GM21717 (cell line): ENCODE measurements at regions not wholly inside any gene's neighbourhood (a gene's known extent, or its start where the extent isn't known, plus 50 kb on each side); places are given as distances from the start of the nearest gene placed in this dataset.
A peak's percentile ranks its signal among the peaks of the same experiment; 100 is the strongest.
"Not testable (repeated sequence)": the region's sequence is repeated elsewhere in the genome, so short reads cannot be mapped to it uniquely, and the experiment has no call there.

Experiments used
- ATAC-seq: cut with Tn5 transposase; IDR thresholded peaks from one replicate; pipeline ENCODE4 v1.9.1; 2021; ENCODE audit warnings: mild to moderate bottlenecking, moderate library complexity; ENCODE audit not compliant: unreplicated experiment

DNA sequence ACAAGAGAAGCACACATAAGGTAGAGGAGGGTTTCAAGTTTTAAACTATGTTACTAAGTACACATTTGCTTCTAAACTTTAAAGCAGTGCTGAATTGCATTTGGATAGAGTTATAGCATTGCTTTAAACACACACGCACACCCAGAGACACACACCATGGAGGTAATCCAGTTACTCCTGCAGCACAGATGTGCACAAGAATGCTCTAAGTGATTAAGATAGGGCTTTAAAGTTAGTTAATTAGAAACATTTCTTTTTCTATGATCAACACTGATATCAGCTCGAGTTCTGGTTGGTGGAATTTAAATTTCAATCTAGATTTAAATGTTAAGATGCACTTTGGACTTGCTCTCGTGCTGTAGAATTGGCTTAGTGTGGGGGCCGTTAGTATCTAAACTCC, 492.3 kb downstream of the ZEB2 start:
- no peak for ATAC-seq

DNA sequence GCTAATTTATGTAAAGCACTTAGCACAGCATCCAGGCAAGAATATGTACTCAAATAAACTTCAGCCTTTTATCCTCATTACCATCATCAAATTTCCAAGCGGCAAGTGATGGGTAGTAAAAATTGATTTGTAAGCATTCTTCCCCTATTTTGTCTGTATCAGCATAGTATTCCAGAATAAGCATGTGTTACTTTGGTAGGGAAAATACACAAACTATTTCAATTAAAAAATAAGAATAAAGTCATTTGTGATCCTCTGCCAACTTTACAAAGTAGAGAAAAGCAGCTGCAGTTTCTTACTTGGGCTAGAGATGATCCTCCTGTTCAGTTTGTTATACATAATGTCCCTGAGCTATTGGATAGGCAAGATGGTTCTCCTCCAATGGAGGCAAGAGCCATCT, 493.2 kb downstream of the ZEB2 start:
- no peak for ATAC-seq

DNA sequence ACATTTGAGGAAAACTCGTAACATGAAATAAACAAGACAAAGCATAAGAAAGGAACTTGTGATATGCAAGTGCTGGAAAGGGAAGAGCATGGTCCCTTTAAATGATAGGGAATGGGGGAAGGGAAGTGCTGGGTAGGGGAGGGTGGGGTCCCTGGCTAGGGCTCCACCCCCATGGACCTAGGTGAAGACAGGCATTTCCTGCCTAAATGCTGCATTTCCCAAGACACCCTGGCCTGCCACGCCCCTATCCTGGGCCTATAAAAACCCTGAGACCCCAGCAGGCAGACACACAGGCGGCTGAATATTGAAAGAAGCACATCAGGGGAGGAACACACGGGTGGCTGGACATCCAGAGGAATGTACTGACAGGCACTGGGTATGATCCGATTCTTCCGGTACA, 499.9 kb downstream of the ZEB2 start:
- no peak for ATAC-seq

DNA sequence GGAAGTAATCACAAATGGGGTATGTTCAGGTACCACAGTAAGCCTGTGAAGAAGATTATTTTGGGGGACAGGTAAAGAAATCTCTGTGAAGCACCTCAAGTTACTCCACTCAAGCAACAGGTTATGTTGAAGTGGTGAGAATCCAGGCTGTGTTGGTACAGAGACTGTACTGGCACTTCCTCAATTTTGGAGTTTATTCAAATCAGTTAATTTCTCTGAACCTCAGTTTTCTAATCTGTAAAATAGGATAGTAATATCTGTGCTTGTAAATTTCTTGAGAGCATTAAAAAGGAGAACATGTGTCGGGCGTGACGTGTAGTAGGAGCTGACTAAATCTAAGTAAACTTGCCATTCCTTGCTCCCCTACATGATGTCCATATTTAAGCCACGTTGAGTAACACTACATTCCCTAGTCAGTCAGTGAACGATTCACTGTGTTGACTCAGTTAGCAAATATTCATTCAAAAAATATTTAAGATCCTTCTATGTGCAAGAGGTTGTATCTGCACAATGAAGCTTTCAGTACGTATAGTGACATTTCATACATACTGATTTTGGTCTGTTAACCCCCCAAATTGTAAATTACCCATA, 504.2 kb downstream of the ZEB2 start:
- no peak for ATAC-seq

DNA sequence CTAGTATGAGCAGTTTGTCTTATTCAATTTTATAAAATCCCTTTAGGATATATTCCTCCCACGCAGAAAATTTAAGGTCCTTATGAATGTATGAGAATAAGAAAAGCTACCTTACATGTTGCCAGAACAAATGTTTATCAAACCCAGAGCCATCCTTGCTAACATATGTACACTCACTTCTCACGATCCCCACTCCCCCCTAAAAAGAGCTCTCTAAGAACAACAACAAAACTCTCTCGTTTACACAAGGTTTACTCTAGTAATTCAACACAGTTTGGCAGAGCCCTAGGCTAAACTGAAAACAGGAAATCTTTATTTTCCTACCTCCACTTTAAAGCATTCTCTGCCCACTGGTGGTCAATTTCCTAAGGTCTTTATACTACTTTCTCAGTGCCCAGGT, 504.9 kb downstream of the ZEB2 start:
- ATAC-seq, result no peak

DNA sequence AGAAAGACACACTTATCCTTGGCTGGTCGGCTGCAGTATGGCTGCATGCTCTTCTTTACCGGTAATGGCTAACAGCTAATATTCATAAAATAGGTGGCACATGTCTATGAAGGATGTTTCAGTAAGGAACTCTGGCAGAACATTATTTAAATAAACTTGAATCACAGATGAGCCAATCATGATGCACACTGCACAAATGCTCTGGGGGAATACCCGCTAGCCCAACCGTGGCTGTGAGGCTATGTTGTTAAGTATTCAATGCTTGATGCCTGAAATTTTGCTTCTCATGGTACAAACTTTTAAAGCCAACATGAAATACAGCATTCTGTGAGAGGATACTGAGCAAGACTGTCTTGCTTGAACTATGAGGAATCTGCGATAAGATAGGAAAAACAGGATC, 505.8 kb downstream of the ZEB2 start:
- ATAC-seq, result no peak

DNA sequence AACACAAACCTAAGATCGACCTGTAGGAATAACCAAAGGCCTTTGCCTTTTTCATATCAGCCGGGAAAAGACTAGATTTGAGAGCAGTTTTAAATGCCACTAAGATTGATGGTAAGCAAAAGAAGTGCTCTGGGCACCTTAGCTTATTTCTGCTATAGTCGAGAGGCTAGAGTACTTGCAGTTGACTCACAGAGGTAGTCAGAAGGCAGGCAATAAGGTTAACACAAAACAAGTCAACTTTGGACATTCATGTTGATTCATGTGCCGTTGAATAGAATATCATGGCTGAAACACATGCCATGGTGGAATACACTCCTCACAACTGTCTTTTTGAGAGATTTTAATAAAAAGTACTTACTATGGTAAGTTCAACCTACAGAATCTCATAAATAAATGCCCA, 507.6 kb downstream of the ZEB2 start:
- ATAC-seq, result no peak

DNA sequence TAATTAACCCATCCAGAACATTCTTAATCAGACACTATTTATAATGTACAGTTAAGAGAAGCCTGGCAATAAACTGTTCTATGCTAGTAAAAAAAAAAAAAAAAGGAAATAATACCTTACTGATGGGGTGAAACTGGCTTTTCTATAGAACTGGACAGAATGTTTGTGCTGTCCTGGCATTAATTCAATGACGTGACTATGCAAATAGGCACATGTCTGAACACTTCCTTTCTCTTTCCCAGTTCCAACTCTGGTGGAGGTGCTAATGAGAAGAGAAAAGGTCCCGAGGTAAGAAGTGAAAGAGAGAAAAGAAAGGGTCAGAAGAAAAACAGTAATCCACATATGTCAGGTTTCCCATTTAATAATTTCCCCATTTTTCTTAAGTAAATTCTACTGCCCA, 508.4 kb downstream of the ZEB2 start:
- peak; percentile 74 for ATAC-seq

DNA sequence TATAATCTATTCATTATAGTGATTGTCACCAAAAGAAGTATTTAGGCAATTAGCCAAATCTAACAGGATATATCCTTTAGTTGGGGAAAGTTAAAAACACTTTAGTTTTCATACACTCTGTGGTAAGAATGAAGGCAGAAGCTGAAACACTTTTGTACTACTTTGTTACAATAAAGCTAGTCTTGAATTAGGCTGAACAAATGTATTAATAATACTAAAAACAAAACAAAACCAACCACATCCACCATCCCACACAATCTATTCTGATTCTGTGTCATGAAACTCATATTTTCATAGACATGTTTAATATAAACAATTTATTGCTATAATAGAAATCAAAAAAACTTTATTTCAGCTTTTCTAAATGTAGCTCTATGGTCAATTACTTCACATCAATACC, 508.8 kb downstream of the ZEB2 start:
- ATAC-seq, result no peak

DNA sequence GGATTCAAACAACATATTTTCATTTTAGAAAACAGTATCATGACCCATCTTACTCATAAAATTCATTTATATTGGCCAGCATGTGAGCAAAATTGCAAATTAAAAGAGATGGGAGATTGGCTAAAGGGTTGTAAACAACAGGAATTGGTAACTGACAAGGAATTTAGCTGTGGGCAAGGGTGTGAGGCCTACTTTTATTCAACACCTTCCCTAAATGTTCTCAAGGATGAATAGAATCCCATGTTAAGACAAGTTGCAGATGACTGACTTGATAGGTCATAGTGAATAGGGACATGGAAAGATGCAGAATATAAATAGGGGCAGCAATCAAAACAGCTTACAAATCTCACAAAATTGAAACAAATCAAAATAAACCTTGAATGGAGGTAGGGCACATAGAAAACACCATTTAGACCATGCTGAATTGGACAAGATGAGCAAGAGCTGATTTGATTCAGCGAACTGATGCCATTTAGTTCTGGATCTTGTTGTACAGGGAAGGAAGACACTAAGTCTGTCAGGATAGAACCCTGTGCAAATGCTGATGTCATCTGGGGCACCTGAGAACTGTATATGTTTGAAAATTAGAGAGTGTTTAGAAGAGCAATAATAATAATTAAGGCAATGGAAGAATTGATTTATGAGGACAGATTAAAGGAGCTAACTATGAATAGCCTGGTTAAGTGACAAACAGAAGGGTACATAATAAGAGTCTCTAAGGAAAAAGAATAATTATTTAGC, 509.7 kb downstream of the ZEB2 start:
- no peak for ATAC-seq

DNA sequence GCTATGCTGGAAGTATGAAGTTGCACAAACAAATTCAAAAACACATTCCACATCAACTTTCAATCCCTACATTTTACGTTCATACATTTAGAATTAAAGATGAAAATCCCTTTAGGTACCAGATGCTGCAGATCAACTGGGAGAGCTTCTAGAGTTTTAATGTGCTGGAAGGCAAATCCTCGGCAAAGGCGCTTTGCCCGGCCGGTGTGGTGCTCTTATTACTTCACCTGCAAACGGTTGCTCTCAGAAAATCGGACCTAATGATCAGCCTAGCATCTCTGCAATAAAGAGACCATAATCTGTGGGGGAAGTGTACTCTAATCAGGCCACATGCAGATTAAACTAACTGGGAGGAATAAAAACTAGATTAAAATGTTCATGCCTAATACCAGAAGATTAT, 513.8 kb downstream of the ZEB2 start:
- no peak for ATAC-seq

DNA sequence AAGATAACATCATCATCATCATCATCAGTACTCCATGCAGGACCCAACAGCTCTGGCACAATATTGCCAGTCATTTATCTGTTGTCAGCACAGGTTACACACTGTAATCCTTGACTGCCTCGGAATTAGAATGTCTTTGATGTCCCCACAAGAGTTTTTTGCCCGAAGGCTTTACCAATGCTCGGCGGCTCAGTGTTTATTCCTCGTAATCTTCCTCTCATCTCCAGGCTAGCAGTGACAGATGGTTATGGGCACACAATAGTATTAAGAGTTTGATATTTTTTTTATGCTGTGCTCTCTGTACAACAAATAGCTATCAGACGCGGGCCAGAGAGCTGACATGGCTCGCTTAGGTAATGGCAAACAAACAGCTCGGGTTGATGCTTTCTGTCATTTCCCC, 515.2 kb downstream of the ZEB2 start:
- ATAC-seq, result no peak

DNA sequence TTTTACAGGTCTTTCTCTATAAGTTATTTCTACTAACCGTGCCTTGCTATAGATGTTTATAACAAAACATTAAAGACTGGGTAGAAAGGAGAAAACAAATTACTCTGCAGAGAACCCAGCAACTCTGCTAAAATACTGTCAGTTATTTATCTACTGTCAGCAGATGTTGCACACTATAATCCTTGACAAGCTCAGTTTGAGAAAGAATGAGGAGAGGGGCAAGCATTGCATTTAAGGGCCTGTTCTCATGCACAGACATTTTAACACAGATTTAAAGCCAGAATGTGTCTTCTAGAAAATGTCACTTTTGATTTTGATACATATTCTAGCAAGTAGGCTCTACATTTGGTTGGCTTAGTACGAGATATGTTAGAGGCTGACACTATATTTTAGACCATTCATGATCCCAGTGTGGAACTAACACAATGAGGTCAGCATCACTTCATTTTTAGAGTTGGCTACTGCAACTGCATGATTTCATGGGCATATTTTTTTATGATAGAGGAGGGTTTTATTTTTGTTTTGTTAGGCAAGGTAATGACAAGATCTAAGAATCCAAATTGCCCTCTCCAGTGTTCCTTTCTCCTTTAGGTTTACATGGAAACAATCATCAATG, 516.4 kb downstream of the ZEB2 start:
- ATAC-seq, result no peak

DNA sequence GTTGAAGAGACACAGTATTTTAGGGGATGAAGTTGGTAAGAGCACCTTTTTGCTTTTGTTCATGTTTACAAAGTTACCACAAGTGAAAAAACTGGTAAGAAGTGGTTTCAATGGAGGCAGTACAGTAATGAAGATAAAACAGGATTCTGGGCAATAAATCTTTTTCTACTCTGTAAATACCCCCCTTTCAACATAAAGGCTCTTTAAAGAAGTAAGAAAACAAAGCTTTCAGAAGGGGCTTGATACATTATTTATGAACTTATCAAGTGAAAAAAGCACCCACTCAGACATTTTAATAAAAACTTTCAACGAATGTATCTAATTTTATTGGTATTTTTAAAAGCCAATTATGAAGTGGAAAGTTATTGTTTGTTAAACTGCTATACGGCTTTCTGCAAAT, 522.9 kb downstream of the ZEB2 start:
- no peak for ATAC-seq

DNA sequence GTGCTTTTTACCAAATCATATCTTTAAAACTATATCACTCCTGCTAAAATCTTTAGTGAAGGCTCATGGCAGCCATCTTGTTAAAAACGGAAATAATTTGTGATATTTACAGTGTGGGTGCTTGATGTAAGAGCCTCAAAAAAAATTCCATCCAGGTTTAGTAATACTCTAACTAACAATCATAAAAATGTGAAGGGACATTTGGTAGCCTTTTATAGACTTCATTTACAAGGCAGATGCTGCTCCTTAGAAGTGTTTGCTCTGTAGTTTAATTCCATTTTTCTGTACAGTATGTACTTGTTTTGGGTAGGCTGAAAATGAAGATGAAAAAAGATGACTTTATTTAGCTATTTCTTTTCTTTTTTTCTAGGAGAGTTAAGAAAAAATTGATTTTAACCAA, 525.0 kb downstream of the ZEB2 start:
- ATAC-seq, result no peak

DNA sequence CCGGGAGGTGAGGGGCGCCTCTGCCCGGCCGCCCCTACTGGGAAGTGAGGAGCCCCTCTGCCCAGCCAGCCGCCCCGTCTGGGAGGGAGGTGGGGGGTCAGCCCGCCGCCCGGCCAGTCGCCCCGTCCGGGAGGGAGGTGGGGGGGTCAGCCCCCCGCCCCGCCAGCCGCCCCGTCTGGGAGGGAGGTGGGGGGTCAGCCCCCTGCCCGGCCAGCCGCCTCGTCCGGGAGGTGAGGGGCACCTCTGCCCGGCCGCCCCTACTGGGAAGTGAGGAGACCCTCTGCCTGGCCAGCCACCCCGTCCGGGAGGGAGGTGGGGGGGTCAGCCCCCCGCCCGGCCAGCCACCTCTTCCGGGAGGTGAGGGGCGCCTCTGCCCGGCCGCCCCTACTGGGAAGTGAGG, 528.3 kb downstream of the ZEB2 start:
- ATAC-seq, result not testable (repeated sequence)

DNA sequence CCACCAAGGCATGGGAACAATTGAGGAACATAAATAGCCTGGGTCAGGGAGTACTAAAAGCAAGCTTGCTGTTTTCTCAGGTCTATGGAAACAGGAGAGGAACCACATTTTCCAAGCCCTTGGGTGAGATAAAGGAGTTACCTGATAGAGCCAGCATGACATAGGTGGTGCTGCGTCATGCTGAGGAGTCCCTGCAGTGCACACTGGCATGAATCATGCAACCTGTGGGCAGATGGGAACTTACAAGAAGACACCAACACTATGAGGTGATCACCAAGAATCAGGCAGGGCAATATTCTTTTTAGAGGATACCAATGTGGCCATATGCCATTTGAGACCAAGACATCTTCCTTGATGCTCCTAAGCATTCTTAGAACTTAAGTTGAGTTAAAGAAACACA, 531.8 kb downstream of the ZEB2 start:
- no peak for ATAC-seq

DNA sequence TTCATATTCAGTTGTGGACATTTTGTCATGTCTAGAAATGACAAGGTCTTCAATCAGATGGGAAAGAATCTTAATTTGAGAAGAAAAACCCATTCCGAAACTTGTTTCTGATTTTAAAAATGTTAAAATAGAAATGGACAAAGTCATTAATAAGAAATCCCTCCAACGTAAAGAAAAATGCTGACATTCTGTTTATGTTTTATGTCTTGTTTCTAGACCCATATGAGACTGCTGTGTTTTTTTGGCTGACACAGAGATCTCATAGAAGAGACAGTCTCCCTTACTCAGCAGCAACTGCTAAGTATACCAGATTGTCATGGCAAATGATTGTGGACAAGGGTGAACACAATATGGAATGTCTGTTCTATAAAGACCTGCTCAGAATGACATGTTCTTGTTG, 538.5 kb downstream of the ZEB2 start:
- no peak for ATAC-seq

DNA sequence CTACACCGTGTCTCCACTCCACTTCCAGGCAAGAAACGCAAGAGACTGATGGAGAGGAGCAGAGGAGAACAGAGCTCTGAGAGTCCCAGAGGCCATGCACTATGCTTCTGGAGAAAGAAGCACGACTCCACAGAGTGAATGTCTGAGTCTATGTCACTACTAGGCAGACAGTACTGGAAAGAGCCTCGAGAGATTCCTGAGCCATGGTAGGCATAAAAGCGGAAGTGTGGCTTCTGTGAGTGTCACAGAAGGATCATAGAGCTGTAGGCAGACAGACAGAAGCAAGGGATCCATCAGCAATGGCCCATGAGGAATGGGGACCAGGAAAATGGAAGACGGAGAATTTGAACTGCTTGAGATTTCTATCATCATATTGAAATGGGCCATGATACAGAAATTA, 542.6 kb downstream of the ZEB2 start:
- ATAC-seq, result no peak

DNA sequence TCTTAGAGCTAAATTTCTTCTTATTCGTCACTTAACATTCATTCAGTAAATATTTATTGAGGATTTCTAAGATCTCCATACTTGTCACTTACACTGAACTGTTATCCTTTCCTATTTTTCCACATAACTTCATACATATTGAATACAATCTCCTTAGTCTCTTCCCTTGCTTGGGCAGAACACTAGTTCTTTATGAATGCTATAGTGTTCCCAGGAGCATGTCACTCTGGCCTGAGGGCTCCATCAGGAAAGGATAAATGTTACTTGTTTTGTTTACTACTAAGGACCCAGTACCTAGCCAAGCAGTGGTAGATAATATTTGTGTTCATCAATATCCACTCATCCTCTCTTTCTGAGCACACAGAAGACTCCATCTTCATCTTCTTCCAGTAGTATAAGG, 544.7 kb downstream of the ZEB2 start:
- no peak for ATAC-seq

DNA sequence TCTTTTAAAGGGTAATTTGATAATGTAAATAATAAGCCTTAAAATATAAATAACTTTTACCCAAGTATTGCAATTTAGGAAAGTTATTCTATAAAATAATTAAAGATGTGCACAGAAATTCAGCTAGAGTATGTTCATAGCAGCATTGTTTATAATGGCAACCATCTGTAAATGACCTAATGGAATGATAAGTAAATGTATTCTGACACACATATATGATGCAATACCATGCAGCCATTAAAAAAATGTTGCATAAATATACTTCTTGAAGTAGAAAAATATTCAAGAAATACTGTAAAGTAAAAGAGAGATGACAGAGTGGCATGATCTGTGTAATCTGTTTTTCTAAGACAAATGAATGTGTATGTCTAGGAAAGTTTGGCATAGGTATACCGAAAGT, 545.7 kb downstream of the ZEB2 start:
- no peak for ATAC-seq

DNA sequence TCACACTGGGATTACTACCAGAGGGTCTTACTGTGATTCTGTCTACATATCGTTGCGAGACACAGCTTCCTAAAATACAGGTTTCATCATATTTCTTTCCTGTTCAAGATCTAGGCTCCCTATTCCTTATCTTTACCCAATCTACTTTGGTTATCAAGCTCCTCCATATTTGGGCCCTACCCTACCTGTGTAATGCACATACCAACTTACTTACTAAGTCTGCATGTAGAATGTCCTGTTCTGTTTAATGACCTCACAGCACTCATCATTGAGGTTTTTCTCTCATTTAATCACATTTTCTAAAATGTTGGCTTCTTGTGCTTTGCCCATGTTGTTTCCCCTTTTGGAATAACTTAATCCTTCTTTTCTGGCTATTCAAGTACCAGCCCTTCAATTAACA, 551.1 kb downstream of the ZEB2 start:
- no peak for ATAC-seq

DNA sequence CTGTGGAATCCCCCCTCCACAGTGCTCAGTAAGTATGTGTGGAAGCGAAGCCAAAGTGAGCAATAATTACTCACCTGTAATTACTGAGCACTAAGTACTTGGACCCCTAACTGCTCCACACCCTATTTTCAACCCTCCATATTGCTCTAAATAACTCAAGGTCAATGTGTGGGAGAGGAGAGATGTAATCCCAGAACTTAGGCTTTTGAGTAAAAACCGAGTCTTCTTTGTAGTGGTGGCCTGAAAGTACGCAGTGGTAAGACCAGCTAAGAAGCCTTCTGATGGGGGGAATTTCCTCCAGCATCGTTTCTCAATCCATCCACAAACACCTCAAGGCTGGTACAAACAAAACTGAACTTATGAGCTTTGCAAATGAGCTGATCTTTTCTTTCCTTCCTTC, 551.6 kb downstream of the ZEB2 start:
- no peak for ATAC-seq
